AG09309 (cell line): ENCODE measurements at regions not wholly inside any gene's neighbourhood (a gene's known extent, or its start where the extent isn't known, plus 50 kb on each side); places are given as distances from the start of the nearest gene placed in this dataset.
"Not testable (repeated sequence)": the region's sequence is repeated elsewhere in the genome, so short reads cannot be mapped to it uniquely, and the experiment has no call there.

Experiments used
- DNase-seq: peaks from one replicate; pipeline ENCODE4 v3.0.0-alpha.2; 2010; ENCODE audit warnings: low read depth
- H3K4me3 ChIP-seq: 2 replicates; pipeline ENCODE4 v1.5.1; 2011; ENCODE audit warnings: mild to moderate bottlenecking, low read depth, low read length, moderate library complexity; ENCODE audit not compliant: control insufficient read depth
- CTCF ChIP-seq: IDR thresholded peaks from 2 replicates; pipeline ENCODE4 v1.5.1; 2011; ENCODE audit warnings: mild to moderate bottlenecking, low read depth, low read length, inconsistent platforms; ENCODE audit not compliant: insufficient read depth, control insufficient read depth; ENCODE audit errors: missing control alignments

DNA sequence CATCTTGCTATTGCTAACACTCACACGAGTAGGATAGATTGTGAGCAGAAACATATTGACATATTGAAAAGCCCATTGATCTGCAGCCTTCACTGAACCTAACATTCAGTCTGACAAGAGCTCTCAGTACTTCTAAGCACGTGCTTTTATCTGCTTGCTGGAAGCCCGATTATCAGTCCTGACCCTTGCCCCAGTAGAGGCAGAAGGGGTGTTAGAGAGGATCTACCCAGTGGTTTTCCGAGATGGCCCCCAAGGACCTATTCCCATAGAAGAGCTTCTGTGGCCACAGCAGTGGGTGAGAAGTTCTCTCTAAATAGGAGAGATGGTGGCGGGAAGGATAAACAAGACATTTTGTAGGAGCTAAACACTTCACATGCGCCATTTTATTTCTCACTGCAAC, 290.9 kb upstream of the MAF start:
- no peak overlapping the region for H3K4me3 ChIP-seq
- no peak for TF ChIP-seq CTCF

GRCh38 chr16:79887541-79888540, 287.3 kb upstream of the MAF start:
- no peak for TF ChIP-seq CTCF
- DNase-seq = no peak

More for the DNA sequence above, 290.9 kb upstream of the MAF start:
- no peak for DNase-seq

DNA sequence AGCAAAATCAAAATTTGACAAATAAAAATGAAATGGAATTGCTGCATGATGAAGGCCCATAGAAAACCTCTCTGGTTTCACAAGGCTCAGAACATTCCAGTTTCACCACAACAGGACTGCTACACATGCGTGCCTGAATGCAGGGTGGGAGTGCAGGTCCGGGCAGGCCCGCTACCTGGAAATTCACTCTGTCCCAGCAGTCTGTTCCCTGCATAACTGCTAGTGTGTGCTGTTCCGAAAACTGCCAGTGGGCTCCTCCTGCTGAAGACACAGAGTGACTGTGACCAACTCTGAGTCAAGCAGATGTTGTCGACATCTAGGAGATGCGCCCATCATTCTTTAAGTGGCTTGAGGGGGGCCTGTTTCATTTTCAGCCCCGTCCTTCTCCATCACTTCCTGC, 284.8 kb upstream of the MAF start:
- TF ChIP-seq CTCF = no peak
- no peak for DNase-seq
- H3K4me3 ChIP-seq = no peak overlapping the region

More at GRCh38 chr16:79887541-79888540, 287.3 kb upstream of the MAF start:
- H3K4me3 ChIP-seq = no peak overlapping the region

DNA sequence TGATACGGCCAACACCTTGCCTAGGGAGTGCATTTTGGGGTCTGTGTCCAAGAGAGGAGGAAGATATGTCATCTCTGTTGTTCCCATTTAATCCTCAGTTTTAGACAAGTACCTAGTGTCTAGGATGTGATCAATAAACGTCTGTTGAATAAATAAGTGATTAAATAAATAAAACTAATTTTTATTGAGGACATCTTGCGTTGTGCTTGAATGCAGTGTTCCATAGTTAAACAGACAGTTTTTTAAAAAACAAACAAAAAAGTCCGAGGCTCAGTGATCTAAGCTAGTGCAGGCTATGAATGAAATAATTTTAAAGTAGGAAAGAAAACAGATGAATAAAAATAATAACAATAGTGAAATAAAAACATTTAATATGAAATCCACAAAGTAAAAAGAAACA, 283.0 kb upstream of the MAF start:
- no peak overlapping the region for H3K4me3 ChIP-seq
- no peak for DNase-seq
- no peak for TF ChIP-seq CTCF

DNA sequence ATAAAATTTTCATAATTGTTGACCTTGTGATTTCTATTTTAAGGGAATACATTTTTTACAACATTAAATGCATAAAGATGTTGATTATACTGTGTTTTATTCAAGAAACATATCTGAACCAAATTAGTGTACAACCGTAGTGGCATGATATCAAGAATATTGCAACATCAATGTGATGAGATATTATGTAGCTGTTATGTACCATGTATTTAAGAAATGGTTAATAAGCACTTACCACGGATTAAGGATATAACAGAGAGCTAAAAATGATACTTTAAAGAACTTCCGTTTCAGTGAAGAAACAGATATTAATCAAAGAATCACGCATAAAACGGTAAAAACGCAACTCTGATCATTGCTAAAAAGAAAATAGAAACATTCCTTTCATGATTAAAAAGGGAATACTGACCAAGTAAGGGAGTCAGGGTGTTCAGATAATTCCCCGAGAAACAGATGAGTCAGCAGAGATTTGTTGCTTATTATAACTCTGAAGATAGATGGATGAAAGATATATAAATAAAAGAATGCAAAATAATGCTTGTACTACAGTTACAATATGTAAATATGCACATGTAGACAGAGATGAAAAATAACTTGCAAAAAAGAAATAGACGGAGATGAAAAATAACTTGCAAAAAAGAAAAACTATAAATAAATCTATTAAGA, 281.9 kb upstream of the MAF start:
- TF ChIP-seq CTCF = no peak

GRCh38 chr16:79881107-79881506, 280.6 kb upstream of the MAF start:
- DNase-seq, H3K4me3 ChIP-seq: not testable (repeated sequence)

More for the DNA sequence above, 281.9 kb upstream of the MAF start:
- no peak for DNase-seq
- H3K4me3 ChIP-seq = no peak overlapping the region

GRCh38 chr16:79876332-79876730, 275.8 kb upstream of the MAF start:
- H3K4me3 ChIP-seq = no peak overlapping the region
- TF ChIP-seq CTCF = no peak
- no peak for DNase-seq
